Thoracic aorta (tissue), 2 donors: ENCODE measurements at regions not wholly inside any gene's neighbourhood (a gene's known extent, or its start where the extent isn't known, plus 50 kb on each side); places are given as distances from the start of the nearest gene placed in this dataset.

Source experiments
- ATAC-seq: fragments of 150-250 bp; one replicate; pipeline ENCODE4 v1.8.0; 2017; ENCODE audit warnings: low read depth; ENCODE audit not compliant: insufficient number of reproducible peaks, low FRiP score
- DNase-seq: peaks from one replicate; pipeline ENCODE4 v3.0.0-alpha.2; 2020; ENCODE audit warnings: low spot score
- H3K27ac ChIP-seq, 2 donors: fragments of 200-600 bp; sonication (generic); 1 replicate in 1 of 2; 2 replicates in 1 of 2; pipeline ENCODE4 v1.5.1; 2016; ENCODE audit warnings: mild to moderate bottlenecking in 2 of 2, moderate library complexity in 2 of 2
- H3K27me3 ChIP-seq: fragments of 200-600 bp; sonication (generic); replicated peaks from 2 replicates; pipeline ENCODE4 v1.6.0; 2016; ENCODE audit warnings: mild to moderate bottlenecking; ENCODE audit not compliant: insufficient read depth
- H3K36me3 ChIP-seq: fragments of 200-600 bp; sonication (generic); one replicate; pipeline ENCODE4 v1.5.1; 2016
- H3K4me1 ChIP-seq, 2 donors: fragments of 200-600 bp; sonication (generic); 1 replicate in 1 of 2; 2 replicates in 1 of 2; pipeline versions ENCODE4 v1.5.1 to v1.6.0; 2016; ENCODE audit warnings: low read depth in 2 of 2, mild to moderate bottlenecking in 1 of 2; ENCODE audit not compliant: control insufficient read depth in 1 of 2
- H3K4me3 ChIP-seq: fragments of 200-600 bp; sonication (generic); 2 replicates; pipeline ENCODE4 v1.5.1; 2016; ENCODE audit warnings: mild to moderate bottlenecking
- H3K9me3 ChIP-seq: fragments of 200-600 bp; sonication (generic); 2 replicates; pipeline ENCODE4 v1.5.1; 2016
- CTCF ChIP-seq: fragments of 200-600 bp; sonication (generic); IDR thresholded peaks from one replicate; pipeline ENCODE4 v1.5.1; 2019; ENCODE audit warnings: antibody characterized with exemption

DNA sequence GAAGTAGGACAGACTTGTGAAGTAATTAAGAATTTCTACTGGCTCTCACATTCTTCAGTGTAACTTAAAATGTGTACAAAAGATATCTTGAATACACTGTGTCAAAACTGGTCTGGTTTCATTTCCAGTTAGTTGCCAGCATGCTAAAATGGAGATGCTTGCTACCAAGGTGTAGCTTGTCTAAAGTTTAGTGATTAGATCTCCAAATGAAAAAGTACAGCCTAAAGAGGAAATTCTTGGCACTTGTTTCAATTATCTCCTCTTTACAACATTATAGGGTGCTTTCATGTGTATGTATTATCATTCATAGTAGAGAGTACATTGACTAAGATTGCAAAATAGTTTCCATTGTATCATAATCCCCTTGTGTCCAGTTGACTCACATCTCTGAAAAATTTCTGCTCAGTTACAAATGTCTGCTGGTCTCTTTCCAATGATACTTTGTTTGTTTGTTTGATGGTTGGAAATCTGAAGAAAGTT, 97.3 kb upstream of the SPRY1 start:
- Histone ChIP-seq H3K4me1 (peaks cover 5 to 8% of the 10 kb centered on the region in 2 donors), H3K4me3 (no peak overlapping the region), H3K36me3 (no peaks in the 10 kb centered on the region), H3K27ac (peak overlapping the region in 1 of 2 donors; percentile 30), H3K9me3 (no peaks in the 10 kb centered on the region), H3K27me3 (no peaks in the 10 kb centered on the region)
- peak; percentile 41 for ATAC-seq
- no peak for DNase-seq
- TF ChIP-seq CTCF = no peak

GRCh38 chr4:123300222-123301039, 96.2 kb upstream of the SPRY1 start:
- Histone ChIP-seq H3K27me3 (no peaks in the 10 kb centered on the region), H3K4me3 (no peak overlapping the region), H3K27ac (no peak overlapping the region), H3K9me3 (no peaks in the 10 kb centered on the region), H3K36me3 (no peaks in the 10 kb centered on the region), H3K4me1 (peaks cover 5 to 8% of the 10 kb centered on the region in 2 donors)
- ATAC-seq (no peak), DNase-seq (no peak)
- no peak for TF ChIP-seq CTCF

DNA sequence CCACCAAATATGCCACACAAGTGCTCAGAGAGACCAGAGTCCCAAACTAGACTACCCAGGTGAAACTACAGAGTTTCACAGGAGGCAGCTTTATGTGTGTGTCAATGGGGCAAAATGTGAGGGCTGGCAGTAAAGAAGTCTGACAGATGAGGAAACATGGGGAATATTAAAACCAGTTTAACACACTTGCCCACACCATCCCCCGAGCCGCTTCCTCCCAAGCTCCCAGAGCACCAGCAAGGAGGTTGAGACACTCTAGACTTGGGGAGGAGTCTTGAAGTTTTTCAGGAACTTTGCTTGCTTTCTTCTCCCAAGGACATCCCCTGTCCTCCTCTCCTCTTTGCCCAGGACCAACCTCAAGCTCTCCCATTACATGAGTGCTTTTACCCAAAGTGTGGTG, 94.7 kb upstream of the SPRY1 start:
- DNase-seq (no peak), ATAC-seq (no peak)
- Histone ChIP-seq H3K9me3 (no peaks in the 10 kb centered on the region), H3K4me3 (no peak overlapping the region), H3K36me3 (no peaks in the 10 kb centered on the region), H3K27ac (no peak overlapping the region), H3K4me1 (peaks cover 5 to 8% of the 10 kb centered on the region in 2 donors), H3K27me3 (no peaks in the 10 kb centered on the region)
- no peak for TF ChIP-seq CTCF

DNA sequence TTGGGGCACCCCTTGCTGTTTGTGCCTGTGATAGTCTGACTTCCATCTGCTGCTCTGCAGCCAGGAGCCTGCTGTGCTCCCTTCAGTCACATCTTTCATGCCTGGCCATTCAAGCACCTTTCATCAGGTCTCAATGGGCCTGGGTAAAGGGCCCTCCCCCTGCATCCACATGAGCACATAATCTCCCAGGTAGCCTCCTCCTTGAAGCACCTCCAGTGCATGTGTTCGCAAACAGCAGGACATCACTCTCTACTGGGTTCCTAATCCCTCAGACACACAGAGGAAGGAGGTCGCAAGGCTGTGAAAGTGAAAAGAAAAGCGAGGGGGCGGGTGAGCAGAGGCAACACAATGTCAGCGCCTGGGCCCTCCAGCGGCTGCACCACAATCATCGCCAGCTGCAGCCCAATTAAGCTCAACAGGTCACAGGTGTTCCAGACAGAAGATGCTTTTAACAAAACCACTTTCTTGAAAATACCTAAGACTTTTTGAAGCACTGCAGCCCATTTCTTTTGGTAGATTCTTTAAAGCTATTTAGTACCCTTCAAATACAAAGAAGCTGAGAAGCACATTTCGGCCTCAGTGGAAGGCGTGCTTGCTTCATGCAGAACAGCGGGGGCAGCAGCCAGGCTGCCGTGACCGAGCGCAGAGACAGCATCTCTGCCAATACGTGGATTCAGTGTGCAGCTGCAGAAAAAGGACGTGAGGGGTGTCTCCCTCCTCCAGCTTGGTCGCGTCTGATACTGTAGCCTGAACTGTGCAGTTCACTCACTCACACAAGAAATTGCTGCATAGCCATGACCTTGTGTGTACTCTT, 92.2 kb upstream of the SPRY1 start:
- H3K9me3 ChIP-seq = no peaks in the 10 kb centered on the region
- H3K27ac ChIP-seq = no peak overlapping the region
- no peak overlapping the region for H3K4me3 ChIP-seq
- DNase-seq = no peak
- no peaks in the 10 kb centered on the region for H3K27me3 ChIP-seq
- TF ChIP-seq CTCF = no peak
- no peak for ATAC-seq
- H3K36me3 ChIP-seq = no peaks in the 10 kb centered on the region
- peaks cover 0 to 5% of the 10 kb centered on the region in 2 donors for H3K4me1 ChIP-seq

DNA sequence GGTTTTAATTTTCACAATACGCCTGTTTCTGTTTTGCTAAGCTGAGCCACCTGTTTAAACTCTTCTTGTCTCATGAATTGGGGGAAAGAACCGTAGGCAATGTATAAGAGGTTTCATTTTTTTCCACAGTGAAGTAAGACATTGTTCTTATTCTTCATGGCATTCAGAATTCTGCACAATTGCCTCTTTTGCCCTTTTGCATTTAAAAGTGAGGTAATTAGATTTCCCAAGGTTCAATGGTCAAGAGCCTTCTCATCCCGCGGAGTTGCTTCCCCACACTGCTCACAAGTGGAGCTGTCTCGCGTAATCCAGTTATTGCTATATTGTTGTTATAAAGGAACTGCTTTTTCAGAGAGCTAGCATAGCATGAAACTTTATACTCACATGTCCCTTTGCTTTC, 90.9 kb upstream of the SPRY1 start:
- no peaks in the 10 kb centered on the region for H3K36me3 ChIP-seq
- ATAC-seq = no peak
- no peak for TF ChIP-seq CTCF
- no peaks in the 10 kb centered on the region for H3K9me3 ChIP-seq
- DNase-seq = no peak
- no peak overlapping the region for H3K4me3 ChIP-seq
- H3K27me3 ChIP-seq = no peaks in the 10 kb centered on the region
- no peaks in the 10 kb centered on the region for H3K4me1 ChIP-seq
- no peak overlapping the region for H3K27ac ChIP-seq
